ENCODE measurements at regions not wholly inside any gene's neighbourhood (a gene's known extent, or its start where the extent isn't known, plus 50 kb on each side); places are given as distances from the start of the nearest gene placed in this dataset.
"Not testable (repeated sequence)": the region's sequence is repeated elsewhere in the genome, so short reads cannot be mapped to it uniquely, and the experiment has no call there.

GRCh38 chr1:30155253-30155652 lies 568.1 kb downstream of the MATN1 start:
- TF ChIP-seq POLR2AphosphoS5, POLR2A (IDR thresholded peaks at IDR 0.05): not testable (repeated sequence)

Measured in spleen (tissue), 3 donors.